HL-60 (cell line): ENCODE measurements at regions not wholly inside any gene's neighbourhood (a gene's known extent, or its start where the extent isn't known, plus 50 kb on each side); places are given as distances from the start of the nearest gene placed in this dataset.
"Not testable (repeated sequence)": the region's sequence is repeated elsewhere in the genome, so short reads cannot be mapped to it uniquely, and the experiment has no call there.

ENCODE experiments used
- DNase-seq, 2 experiments: peaks; one replicate each; pipeline ENCODE4 v3.0.0-alpha.2; 2010 to 2020; ENCODE audit warnings: low read depth in 1 of 2, low spot score in 1 of 2
- H3K27ac ChIP-seq: fragments of 250-450 bp; sonication (Bioruptor Pico); replicated peaks from 2 replicates; pipeline ENCODE4 v1.5.1; 2020; ENCODE audit warnings: mild to moderate bottlenecking, moderate library complexity
- H3K27me3 ChIP-seq: fragments of 250-450 bp; sonication (Bioruptor Pico); 2 replicates; pipeline ENCODE4 v1.5.1; 2021; ENCODE audit warnings: mild to moderate bottlenecking, moderate library complexity; ENCODE audit not compliant: insufficient read depth, poor library complexity, severe bottlenecking
- H3K4me3 ChIP-seq: replicated peaks from 2 replicates; pipeline ENCODE4 v1.5.1; 2011; ENCODE audit warnings: mild to moderate bottlenecking, control low read depth, low read length; ENCODE audit not compliant: insufficient read depth
- GABPA ChIP-seq: IDR thresholded peaks from 2 replicates; pipeline ENCODE4 v1.6.1; 2012; ENCODE audit warnings: low read depth
- POLR2AphosphoS5 ChIP-seq: IDR thresholded peaks from 2 replicates; pipeline ENCODE4 v1.6.1; 2012; ENCODE audit warnings: low read depth
- SPI1 ChIP-seq: IDR thresholded peaks from 2 replicates; pipeline ENCODE4 v1.6.1; 2012; ENCODE audit warnings: low read depth, mild to moderate bottlenecking, borderline replicate concordance
- TF ChIP-seq, protein P1 (sequence below): IDR thresholded peaks from 2 replicates; pipeline ENCODE4 v1.6.1; 2012; ENCODE audit warnings: low read depth; ENCODE audit not compliant: insufficient replicate concordance
- TF ChIP-seq, protein P2 (sequence below): IDR thresholded peaks from one replicate; pipeline ENCODE4 v1.5.1; 2011; ENCODE audit warnings: low read length, control low read depth, inconsistent platforms; ENCODE audit not compliant: insufficient read depth

DNA sequence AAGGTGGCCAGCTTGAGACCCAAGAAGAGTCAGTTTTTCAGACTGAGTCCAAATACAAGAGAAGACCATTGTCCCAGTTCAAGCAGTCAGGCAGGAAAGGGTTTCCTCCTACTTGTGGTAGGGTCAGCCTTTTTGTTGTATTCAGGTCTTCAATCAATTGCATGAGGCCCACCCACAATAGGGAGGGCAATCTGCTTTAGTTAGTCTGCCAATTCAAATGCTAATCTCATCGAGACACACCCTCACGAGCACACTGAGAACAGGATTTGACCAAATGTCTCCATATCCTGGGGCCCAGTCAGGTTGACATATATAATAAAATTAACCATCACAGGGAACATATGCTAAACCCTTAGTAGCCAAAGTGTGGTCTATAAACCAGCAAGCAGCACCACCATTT is 75.3 kb upstream of the FRMPD3 start:
- Histone ChIP-seq H3K4me3 (no peak overlapping the region), H3K27me3 (no peaks in the 10 kb centered on the region), H3K27ac (no peak overlapping the region)
- no peak for TF ChIP-seq SPI1
- TF ChIP-seq, protein P1, sequence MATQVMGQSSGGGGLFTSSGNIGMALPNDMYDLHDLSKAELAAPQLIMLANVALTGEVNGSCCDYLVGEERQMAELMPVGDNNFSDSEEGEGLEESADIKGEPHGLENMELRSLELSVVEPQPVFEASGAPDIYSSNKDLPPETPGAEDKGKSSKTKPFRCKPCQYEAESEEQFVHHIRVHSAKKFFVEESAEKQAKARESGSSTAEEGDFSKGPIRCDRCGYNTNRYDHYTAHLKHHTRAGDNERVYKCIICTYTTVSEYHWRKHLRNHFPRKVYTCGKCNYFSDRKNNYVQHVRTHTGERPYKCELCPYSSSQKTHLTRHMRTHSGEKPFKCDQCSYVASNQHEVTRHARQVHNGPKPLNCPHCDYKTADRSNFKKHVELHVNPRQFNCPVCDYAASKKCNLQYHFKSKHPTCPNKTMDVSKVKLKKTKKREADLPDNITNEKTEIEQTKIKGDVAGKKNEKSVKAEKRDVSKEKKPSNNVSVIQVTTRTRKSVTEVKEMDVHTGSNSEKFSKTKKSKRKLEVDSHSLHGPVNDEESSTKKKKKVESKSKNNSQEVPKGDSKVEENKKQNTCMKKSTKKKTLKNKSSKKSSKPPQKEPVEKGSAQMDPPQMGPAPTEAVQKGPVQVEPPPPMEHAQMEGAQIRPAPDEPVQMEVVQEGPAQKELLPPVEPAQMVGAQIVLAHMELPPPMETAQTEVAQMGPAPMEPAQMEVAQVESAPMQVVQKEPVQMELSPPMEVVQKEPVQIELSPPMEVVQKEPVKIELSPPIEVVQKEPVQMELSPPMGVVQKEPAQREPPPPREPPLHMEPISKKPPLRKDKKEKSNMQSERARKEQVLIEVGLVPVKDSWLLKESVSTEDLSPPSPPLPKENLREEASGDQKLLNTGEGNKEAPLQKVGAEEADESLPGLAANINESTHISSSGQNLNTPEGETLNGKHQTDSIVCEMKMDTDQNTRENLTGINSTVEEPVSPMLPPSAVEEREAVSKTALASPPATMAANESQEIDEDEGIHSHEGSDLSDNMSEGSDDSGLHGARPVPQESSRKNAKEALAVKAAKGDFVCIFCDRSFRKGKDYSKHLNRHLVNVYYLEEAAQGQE, result no peak
- TF ChIP-seq GABPA, result no peak
- TF ChIP-seq, protein P2, sequence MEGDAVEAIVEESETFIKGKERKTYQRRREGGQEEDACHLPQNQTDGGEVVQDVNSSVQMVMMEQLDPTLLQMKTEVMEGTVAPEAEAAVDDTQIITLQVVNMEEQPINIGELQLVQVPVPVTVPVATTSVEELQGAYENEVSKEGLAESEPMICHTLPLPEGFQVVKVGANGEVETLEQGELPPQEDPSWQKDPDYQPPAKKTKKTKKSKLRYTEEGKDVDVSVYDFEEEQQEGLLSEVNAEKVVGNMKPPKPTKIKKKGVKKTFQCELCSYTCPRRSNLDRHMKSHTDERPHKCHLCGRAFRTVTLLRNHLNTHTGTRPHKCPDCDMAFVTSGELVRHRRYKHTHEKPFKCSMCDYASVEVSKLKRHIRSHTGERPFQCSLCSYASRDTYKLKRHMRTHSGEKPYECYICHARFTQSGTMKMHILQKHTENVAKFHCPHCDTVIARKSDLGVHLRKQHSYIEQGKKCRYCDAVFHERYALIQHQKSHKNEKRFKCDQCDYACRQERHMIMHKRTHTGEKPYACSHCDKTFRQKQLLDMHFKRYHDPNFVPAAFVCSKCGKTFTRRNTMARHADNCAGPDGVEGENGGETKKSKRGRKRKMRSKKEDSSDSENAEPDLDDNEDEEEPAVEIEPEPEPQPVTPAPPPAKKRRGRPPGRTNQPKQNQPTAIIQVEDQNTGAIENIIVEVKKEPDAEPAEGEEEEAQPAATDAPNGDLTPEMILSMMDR, result no peak
- TF ChIP-seq POLR2AphosphoS5, result no peak
- no peak for DNase-seq

DNA sequence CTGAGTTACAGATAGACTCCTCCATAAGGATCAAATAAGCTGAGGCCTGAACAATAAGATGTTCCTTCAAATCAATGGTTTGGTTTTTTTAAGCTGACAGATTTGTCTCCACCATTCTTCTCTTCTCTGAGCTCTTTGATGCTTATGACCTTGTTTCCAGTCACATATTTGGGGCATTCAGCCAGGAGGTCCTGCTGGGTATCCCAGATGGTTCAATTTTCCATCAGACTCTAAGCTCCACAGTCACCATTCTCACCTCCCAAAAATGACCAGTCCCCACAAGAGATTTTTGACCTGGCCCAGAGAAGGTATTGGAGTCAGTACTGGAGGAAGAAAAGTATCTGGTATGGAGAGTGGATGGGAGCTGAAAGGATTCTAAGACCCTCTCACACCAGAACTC is 74.6 kb upstream of the FRMPD3 start:
- Histone ChIP-seq H3K27me3 (no peaks in the 10 kb centered on the region), H3K4me3 (no peak overlapping the region), H3K27ac (no peak overlapping the region)
- no peak for DNase-seq
- no peak for TF ChIP-seq POLR2AphosphoS5
- TF ChIP-seq, protein P2, result no peak
- TF ChIP-seq GABPA, result no peak
- TF ChIP-seq, protein P1, result no peak
- no peak for TF ChIP-seq SPI1

DNA sequence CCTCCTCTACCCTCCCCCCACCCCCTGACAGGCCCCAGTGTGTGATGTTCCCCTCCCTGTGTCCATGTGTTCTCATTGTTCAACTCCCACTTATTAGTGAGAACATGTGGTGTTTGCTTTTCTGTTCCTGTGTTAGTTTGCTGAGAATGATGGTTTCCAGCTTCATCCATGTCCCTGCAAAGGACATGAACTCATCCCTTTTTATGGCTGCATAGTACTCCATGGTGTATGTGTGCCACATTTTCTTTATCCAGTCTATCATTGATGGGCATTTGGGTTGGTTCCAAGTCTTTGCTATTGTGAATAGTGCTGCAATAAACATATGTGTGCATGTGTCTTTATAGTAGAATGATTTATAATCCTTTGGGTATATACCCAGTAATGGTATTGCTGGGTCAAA is 73.3 kb upstream of the FRMPD3 start:
- not testable (repeated sequence) for H3K27me3 ChIP-seq

DNA sequence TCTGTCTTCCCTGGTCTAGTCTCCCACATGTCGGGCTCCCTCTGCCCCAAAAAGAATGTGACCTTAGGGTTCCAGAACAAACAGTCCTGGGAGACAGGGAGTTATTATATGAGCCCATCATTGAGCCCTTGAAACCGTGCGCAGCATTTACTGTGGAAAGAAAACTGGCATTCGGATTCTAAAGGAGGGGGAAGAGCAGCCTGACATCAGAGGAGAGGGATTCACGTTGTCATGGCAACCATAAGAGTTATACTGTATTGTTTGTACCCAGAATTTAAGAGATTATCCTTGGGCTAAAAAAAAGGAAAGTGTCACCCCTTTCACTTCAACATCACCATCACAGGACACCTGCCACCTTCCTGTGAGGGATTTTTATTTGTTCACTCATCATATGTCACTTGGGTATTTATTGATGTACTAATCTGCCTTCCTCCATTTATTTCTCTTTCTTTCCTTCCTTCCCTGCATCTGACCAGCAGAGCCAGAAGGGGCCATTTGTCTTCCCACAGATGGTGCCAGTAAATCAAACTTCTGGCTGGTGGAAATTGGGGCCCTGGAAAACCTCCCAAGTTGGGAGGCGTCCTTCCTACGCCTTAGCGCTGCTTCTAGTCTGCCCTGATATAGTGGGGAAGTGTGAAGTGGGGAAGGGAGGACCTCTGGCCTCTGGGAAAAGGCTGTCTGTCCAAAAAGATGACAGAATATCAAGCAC is 64.9 kb upstream of the FRMPD3 start:
- H3K27me3 ChIP-seq, result peaks cover 2% of the 10 kb centered on the region
- DNase-seq, result no peak
- H3K4me3 ChIP-seq, result no peak overlapping the region
- no peak for TF ChIP-seq SPI1
- TF ChIP-seq, protein P2, result no peak
- TF ChIP-seq, protein P1, result no peak
- TF ChIP-seq GABPA, result no peak
- TF ChIP-seq POLR2AphosphoS5, result no peak
- no peak overlapping the region for H3K27ac ChIP-seq

More for the DNA sequence above, 73.3 kb upstream of the FRMPD3 start:
- H3K4me3 ChIP-seq, DNase-seq, H3K27ac ChIP-seq: not testable (repeated sequence)
